HG03135 (cell line): ENCODE measurements at regions not wholly inside any gene's neighbourhood (a gene's known extent, or its start where the extent isn't known, plus 50 kb on each side); places are given as distances from the start of the nearest gene placed in this dataset.

ENCODE experiments used
- ATAC-seq: cut with Tn5 transposase; IDR thresholded peaks from one replicate; pipeline ENCODE4 v1.9.1; 2021; ENCODE audit warnings: mild to moderate bottlenecking, moderate library complexity; ENCODE audit not compliant: unreplicated experiment

DNA sequence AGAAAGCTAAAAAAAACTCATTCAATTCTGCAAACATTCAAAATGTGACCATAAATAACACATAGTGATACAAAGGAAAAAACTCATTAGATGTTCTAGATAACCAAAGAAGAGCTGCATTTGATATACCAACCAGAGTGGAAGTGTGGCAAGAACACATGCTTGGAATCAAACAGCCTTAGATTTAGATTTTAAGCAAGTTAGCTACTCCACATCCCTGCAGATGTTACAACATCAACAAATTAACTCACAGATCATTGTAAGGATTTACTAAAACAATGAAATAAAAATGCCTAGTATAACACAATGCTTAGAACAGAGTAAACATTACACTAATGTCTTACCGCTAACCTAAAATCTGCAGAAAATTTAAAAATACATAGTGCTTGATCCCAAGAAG, 114.0 kb upstream of the AKIP1 start:
- no peak for ATAC-seq

DNA sequence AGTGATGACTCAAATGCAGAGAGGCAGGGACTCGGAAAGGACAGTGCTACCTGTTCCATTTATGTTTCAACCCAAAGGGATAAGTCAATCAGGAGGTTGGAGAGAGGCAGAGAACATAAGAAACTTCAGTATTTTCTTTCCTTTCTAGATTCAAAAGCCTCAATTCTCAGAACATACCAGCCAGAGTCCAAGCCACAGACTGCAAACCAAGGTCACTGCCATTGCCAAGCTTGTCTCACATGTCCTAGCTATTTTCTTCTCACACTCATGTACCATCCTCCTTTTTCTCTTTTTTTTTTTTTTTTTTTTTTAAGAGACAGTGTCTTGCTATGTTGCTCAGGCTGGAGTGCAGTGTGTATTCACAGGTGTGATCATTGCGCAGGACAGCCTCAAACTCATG, 111.7 kb upstream of the AKIP1 start:
- ATAC-seq = no peak

DNA sequence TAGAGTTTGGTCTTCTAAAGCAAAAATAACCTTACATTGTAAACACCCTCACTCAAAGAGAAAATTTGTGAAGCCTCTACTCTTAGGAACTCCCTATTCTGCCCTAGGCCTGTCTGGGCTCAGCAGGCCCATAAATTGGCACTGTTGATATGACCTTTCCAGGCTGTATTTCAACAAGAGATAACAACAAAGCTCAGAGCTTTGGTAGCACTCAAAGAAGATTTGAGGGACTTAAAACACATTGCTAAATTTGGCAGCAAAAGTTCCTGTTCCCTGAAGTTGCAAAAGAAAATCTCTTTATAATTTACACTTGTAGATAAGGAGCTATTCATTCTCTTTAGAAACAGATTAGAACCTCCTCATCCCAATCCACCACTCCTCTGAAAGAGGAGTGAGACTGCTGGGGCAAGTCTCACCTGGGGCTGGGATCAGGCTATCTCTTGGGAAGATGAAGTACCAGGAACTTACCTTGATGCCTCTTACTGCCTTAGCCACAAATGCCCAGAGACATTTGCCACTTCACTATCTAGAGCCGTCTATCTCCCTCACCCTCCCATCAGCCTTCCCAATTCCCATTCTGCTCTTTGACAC, 110.4 kb upstream of the AKIP1 start:
- no peak for ATAC-seq

DNA sequence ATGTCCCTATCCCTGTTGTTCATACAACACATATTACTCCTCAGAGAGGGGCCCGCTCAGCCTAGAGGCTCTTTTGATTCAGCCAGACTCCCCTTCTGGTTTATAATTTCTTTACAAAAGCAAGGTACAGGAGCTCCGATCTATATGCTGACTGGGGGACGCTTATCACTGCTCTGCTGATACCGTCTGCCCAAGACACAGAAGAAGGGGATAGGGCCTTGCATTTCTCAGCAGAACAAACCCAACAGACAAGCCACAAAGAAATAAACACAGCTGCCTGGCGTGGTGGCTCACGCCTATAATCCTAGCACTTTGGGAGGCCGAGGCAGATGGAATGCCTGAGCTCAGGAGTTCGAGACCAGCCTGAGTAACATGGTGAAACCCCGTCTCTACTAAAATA, 109.9 kb upstream of the AKIP1 start:
- no peak for ATAC-seq

GRCh38 chr11:8802251-8802650, 108.7 kb upstream of the AKIP1 start:
- ATAC-seq = no peak

- ATAC-seq = no peak
Observed at GRCh38 chr11:8803973-8804372, 107.0 kb upstream of the AKIP1 start.

DNA sequence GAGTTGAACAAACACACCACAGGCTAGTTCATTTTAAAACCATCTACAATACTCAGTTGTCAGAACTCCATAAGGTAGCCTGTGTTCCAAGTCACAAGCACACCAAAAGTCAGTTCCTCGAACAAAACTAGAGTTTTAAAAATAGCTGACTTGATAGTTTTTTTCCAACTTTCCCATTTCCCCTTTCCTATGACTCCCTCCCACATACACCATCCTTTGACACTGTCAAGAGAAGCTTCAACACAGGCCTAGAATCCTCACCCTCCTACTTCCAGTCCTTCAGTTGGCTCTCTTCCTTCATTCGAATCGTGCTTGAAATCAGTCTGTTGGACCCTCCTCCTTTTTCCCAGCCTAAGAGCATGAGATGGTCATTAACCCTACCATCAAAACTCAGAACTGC, 105.7 kb upstream of the AKIP1 start:
- ATAC-seq = no peak

- ATAC-seq = no peak
Observed at GRCh38 chr11:8806974-8807373, 104.0 kb upstream of the AKIP1 start.

GRCh38 chr11:8807544-8808225, 103.3 kb upstream of the AKIP1 start:
- ATAC-seq = no peak

GRCh38 chr11:8808226-8808585, 102.8 kb upstream of the AKIP1 start:
- no peak for ATAC-seq

DNA sequence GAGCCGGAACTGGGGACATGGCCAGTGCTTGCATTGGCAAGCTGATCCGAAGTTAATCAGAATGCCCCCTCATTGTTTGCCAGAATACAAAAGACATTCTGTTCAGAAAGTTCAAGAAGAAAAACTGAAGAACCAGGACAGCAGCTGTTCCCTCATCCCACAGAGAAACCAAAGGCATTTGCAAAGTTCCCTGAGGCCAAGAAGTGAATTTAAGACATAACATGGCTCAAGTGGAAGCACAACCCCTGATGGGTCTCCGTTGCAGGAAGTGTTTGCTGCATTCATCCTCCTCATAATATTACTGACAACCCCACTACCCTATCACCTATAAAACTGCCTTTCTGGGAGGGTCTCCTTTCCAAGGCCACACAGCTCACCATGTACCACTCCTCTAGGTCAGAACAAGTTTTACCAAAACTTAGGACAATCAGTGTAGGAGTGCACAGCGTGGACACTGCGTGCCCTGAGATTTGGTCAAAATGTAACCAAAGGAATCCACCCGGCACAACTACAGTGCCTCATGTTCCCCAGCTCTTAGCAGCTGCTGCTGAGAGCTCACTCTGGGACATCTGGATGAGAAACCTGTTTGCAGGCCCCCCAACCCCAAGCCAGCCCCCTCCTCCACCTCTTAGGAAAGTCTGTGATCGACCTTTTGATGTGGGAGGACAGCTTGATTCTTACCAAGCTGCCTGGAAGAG, 101.6 kb upstream of the AKIP1 start:
- no peak for ATAC-seq

GRCh38 chr11:8809939-8810539, 101.0 kb upstream of the AKIP1 start:
- ATAC-seq = no peak

GRCh38 chr11:8810540-8811301, 100.3 kb upstream of the AKIP1 start:
- ATAC-seq = no peak

GRCh38 chr11:8811571-8811970, 99.4 kb upstream of the AKIP1 start:
- no peak for ATAC-seq

DNA sequence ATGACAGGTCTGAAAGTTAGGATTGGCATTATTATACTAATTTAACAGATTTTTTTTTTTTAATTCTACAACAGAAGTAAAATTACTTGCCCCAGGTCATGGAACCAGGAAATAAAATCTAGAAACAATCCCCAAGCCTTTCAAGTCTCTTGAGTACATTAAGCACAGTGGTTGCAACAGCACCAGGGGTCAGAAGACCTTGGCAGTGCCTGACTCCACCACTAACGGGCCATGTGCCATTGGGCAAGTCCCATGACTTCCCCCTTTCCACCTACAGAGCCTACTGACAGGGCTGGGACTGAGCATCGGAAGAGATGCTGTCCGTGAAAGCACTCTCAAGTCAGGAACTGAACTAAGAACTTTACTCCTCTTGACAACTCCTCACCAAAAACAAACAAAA, 98.6 kb upstream of the AKIP1 start:
- no peak for ATAC-seq

DNA sequence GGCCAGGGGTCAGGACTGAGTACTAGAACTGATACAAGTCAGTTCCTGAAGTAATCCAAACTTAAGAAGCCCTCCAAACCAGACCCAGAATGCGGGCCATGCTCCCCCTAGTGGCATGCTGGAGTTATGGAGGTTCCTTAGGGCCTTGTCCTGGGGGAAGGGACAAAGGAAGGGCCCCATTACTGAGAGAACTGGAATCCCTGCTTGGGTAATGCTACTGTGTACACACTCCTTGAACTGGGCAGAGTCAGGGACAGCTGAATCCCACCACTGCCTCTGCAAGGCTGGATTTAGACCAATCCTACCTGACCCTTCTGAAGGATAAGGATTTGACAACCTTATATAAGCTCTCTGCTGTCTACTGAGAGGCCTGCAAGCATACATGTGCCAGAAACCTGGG, 97.3 kb upstream of the AKIP1 start:
- peak; percentile 77 for ATAC-seq

- no peak for ATAC-seq
Observed at GRCh38 chr11:8814209-8814922, 96.6 kb upstream of the AKIP1 start.

- ATAC-seq = no peak
Observed at GRCh38 chr11:8814923-8815240, 96.1 kb upstream of the AKIP1 start.

- ATAC-seq = no peak
Observed at GRCh38 chr11:8818421-8818820, 92.6 kb upstream of the AKIP1 start.

DNA sequence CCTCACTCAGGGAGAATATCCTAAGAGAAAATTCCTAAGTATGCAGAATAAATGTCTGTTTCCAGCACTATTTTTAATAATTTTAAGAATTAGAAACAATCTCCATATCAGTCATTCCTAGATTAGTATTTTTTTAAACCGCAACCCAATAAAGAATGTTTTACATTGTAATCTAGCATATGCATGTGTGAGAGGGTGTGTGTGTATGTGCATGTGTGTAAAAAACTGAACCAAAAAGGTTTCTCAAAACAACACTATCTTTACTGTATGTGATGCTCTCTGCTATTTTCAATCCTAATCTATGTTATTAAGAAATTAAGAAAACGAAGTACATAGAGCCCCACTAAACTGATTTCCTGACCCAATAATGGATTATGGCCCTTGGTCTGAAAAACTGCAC, 90.6 kb upstream of the AKIP1 start:
- ATAC-seq = no peak

- ATAC-seq = no peak
Observed at GRCh38 chr11:8822469-8822868, 88.5 kb upstream of the AKIP1 start.
